ENCODE measurements at regions not wholly inside any gene's neighbourhood (a gene's known extent, or its start where the extent isn't known, plus 50 kb on each side); places are given as distances from the start of the nearest gene placed in this dataset.

GRCh38 chr2:104344985-104345384 lies 508.9 kb upstream of the POU3F3 start (continued):
- TF ChIP-seq, protein P1, sequence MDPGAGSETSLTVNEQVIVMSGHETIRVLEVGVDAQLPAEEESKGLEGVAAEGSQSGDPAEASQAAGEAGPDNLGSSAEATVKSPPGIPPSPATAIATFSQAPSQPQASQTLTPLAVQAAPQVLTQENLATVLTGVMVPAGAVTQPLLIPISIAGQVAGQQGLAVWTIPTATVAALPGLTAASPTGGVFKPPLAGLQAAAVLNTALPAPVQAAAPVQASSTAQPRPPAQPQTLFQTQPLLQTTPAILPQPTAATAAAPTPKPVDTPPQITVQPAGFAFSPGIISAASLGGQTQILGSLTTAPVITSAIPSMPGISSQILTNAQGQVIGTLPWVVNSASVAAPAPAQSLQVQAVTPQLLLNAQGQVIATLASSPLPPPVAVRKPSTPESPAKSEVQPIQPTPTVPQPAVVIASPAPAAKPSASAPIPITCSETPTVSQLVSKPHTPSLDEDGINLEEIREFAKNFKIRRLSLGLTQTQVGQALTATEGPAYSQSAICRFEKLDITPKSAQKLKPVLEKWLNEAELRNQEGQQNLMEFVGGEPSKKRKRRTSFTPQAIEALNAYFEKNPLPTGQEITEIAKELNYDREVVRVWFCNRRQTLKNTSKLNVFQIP (CRISPR knock-in tag; IDR thresholded peaks at IDR 0.05; ENCODE audit: borderline replicate concordance, low read depth), result no peak
- TF ChIP-seq SNAI2 (CRISPR knock-in tag; IDR thresholded peaks at IDR 0.05), result no peak

DNA sequence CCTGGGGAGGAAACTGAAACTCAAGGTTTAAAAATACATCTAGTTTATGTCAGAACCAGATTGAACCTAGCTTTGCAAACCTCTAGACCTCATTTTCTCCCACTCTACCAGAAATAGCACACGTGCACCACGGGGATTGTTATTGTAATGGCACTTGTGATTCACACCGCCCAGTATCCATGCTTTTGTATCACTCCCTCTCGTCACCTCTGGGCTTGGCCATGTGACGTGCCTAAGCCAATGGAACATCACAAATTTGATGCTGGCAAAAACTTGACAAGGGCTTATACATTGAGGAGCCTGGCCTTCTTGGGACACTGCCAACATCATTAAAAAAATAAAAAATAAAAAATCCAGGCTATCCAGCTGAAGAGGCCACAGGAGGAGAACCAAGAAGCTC lies 495.8 kb upstream of the POU3F3 start:
- TF ChIP-seq ZFP3 (CRISPR knock-in tag; IDR thresholded peaks at IDR 0.05), result no peak
- TF ChIP-seq RARB (CRISPR knock-in tag; IDR thresholded peaks at IDR 0.05), result no peak
- no peak for TF ChIP-seq SNAI2 (CRISPR knock-in tag; IDR thresholded peaks at IDR 0.05)
- TF ChIP-seq ZNF70 (CRISPR knock-in tag; IDR thresholded peaks at IDR 0.05), result no peak
- no peak for TF ChIP-seq BACH2 (CRISPR knock-in tag; IDR thresholded peaks at IDR 0.05; ENCODE audit: borderline replicate concordance)
- no peak for TF ChIP-seq ZC3H10 (CRISPR knock-in tag; IDR thresholded peaks at IDR 0.05)
- no peak for TF ChIP-seq CREB5 (CRISPR knock-in tag; IDR thresholded peaks at IDR 0.05; ENCODE audit: low read depth)
- no peak for TF ChIP-seq CSRNP3 (CRISPR knock-in tag; IDR thresholded peaks at IDR 0.05)
- TF ChIP-seq CSDC2 (CRISPR knock-in tag; IDR thresholded peaks at IDR 0.05), result no peak
- TF ChIP-seq PPARA (CRISPR knock-in tag; IDR thresholded peaks at IDR 0.05; ENCODE audit: borderline replicate concordance), result no peak
- no peak for TF ChIP-seq ESRRG (CRISPR knock-in tag; IDR thresholded peaks at IDR 0.05)
- TF ChIP-seq OSR1 (CRISPR knock-in tag; IDR thresholded peaks at IDR 0.05), result no peak
- no peak for TF ChIP-seq PATZ1 (CRISPR knock-in tag; IDR thresholded peaks at IDR 0.05; ENCODE audit: borderline replicate concordance)
- TF ChIP-seq, protein P1 (CRISPR knock-in tag; IDR thresholded peaks at IDR 0.05; ENCODE audit: borderline replicate concordance, low read depth), result no peak
- ATAC-seq, result no peak

- ATAC-seq, result no peak
Observed at GRCh38 chr2:104361414-104361813, 492.5 kb upstream of the POU3F3 start.

DNA sequence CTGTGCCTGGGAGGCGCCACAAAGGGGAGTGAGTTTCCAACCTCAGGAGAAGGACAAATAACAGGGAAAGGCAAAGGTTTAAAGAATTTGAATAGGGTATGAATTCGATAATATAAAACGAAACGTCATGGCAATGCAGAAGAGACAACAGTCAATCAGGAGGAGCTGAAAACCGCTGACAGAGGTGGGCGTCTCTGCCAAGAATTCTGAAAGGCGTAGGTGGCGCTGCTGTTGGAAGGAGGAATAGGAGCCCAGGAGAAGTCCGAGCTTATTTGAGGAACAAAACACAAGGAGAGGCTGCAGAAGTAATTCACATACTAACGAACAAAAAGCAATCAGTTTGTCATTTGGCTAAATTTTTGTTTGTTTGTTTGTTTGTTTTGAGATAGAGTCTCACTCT lies 485.8 kb upstream of the POU3F3 start:
- TF ChIP-seq, protein P2, sequence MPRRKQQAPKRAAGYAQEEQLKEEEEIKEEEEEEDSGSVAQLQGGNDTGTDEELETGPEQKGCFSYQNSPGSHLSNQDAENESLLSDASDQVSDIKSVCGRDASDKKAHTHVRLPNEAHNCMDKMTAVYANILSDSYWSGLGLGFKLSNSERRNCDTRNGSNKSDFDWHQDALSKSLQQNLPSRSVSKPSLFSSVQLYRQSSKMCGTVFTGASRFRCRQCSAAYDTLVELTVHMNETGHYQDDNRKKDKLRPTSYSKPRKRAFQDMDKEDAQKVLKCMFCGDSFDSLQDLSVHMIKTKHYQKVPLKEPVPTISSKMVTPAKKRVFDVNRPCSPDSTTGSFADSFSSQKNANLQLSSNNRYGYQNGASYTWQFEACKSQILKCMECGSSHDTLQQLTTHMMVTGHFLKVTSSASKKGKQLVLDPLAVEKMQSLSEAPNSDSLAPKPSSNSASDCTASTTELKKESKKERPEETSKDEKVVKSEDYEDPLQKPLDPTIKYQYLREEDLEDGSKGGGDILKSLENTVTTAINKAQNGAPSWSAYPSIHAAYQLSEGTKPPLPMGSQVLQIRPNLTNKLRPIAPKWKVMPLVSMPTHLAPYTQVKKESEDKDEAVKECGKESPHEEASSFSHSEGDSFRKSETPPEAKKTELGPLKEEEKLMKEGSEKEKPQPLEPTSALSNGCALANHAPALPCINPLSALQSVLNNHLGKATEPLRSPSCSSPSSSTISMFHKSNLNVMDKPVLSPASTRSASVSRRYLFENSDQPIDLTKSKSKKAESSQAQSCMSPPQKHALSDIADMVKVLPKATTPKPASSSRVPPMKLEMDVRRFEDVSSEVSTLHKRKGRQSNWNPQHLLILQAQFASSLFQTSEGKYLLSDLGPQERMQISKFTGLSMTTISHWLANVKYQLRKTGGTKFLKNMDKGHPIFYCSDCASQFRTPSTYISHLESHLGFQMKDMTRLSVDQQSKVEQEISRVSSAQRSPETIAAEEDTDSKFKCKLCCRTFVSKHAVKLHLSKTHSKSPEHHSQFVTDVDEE (CRISPR knock-in tag; IDR thresholded peaks at IDR 0.05), result no peak
- TF ChIP-seq CREB5 (CRISPR knock-in tag; IDR thresholded peaks at IDR 0.05; ENCODE audit: low read depth) (no peak), ISL1 (CRISPR knock-in tag; IDR thresholded peaks at IDR 0.05) (no peak), PPARA (CRISPR knock-in tag; IDR thresholded peaks at IDR 0.05; ENCODE audit: borderline replicate concordance) (no peak), TCF4 (CRISPR knock-in tag; IDR thresholded peaks at IDR 0.05; ENCODE audit: borderline replicate concordance) (no peak), SNAI2 (CRISPR knock-in tag; IDR thresholded peaks at IDR 0.05) (no peak), CSDC2 (CRISPR knock-in tag; IDR thresholded peaks at IDR 0.05) (no peak), ZFP3 (CRISPR knock-in tag; IDR thresholded peaks at IDR 0.05) (no peak), ZC3H10 (CRISPR knock-in tag; IDR thresholded peaks at IDR 0.05) (no peak)
- no peak for ATAC-seq

More at GRCh38 chr2:104361414-104361813, 492.5 kb upstream of the POU3F3 start:
- TF ChIP-seq OSR1 (CRISPR knock-in tag; IDR thresholded peaks at IDR 0.05) (no peak), ISL1 (CRISPR knock-in tag; IDR thresholded peaks at IDR 0.05) (no peak), ZNF70 (CRISPR knock-in tag; IDR thresholded peaks at IDR 0.05) (no peak), RARB (CRISPR knock-in tag; IDR thresholded peaks at IDR 0.05) (no peak)

Data from SK-N-SH treated with all-trans-retinoic acid at 6 μM for 48 hours (cell line).